ENCODE measurements at regions not wholly inside any gene's neighbourhood (a gene's known extent, or its start where the extent isn't known, plus 50 kb on each side); places are given as distances from the start of the nearest gene placed in this dataset.

DNA sequence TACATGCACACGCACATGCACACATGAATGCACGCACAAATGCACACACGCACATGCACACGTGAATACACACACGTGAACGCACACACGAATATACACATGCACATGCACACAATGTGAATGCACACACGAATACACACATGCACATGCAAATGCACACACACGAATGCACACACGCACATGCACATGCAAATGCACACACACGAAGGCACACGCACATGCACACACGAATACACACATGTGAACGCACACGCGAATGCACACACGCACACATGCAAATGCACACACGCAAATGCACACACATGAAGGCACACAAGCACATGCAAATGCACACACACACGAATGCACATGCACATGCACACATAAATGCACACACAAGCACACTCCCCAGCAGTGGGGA is 68.6 kb upstream of the GPC1 start:
- TF ChIP-seq, protein P1, sequence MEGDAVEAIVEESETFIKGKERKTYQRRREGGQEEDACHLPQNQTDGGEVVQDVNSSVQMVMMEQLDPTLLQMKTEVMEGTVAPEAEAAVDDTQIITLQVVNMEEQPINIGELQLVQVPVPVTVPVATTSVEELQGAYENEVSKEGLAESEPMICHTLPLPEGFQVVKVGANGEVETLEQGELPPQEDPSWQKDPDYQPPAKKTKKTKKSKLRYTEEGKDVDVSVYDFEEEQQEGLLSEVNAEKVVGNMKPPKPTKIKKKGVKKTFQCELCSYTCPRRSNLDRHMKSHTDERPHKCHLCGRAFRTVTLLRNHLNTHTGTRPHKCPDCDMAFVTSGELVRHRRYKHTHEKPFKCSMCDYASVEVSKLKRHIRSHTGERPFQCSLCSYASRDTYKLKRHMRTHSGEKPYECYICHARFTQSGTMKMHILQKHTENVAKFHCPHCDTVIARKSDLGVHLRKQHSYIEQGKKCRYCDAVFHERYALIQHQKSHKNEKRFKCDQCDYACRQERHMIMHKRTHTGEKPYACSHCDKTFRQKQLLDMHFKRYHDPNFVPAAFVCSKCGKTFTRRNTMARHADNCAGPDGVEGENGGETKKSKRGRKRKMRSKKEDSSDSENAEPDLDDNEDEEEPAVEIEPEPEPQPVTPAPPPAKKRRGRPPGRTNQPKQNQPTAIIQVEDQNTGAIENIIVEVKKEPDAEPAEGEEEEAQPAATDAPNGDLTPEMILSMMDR (IDR thresholded peaks at IDR 0.05; ENCODE audit: low read depth, low read length, missing control alignments) = no peak

GRCh38 chr2:240367721-240368120 is 67.7 kb upstream of the GPC1 start:
- no peak overlapping the region for H3K4me3 ChIP-seq (replicated peaks; ENCODE audit: low read depth, low read length)
- TF ChIP-seq, protein P1 (IDR thresholded peaks at IDR 0.05; ENCODE audit: low read depth, low read length, missing control alignments) = no peak
- DNase-seq (ENCODE audit: extremely low read depth, low read depth) = no peak

More for the DNA sequence above, 68.6 kb upstream of the GPC1 start:
- no peak for DNase-seq (ENCODE audit: extremely low read depth, low read depth)
- H3K4me3 ChIP-seq (replicated peaks; ENCODE audit: low read depth, low read length) = no peak overlapping the region

DNA sequence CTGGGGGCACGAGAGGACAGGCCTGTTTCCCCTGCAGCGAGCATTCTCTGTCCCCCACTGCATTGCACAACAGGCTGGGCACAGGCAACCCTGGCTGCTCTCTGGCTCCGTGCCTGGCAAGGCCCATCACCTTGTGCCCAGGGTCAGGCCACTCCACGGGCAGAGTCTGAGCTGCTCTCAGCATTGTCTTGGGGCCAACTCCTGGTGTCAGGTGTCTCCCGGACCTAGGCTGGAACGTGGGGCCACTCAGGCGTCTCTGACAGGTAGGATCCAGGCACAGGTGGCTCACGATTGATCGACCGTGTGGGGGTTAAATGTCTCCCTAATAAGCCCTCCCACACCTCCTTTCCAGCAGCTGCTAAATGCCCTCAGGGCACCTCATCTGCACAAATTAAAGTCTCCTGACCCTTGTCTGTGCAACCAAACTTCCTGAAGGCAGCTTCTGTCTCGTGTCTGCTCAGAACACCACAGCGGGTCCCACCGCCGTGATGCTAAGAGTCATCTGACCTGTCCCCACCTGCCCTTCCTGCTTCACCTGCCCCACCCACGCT is 66.6 kb upstream of the GPC1 start:
- H3K4me3 ChIP-seq (replicated peaks; ENCODE audit: low read depth, low read length) = no peak overlapping the region
- DNase-seq (ENCODE audit: extremely low read depth, low read depth) = no peak
- TF ChIP-seq, protein P1 (IDR thresholded peaks at IDR 0.05; ENCODE audit: low read depth, low read length, missing control alignments) = no peak

GRCh38 chr2:240369335-240369734 is 66.1 kb upstream of the GPC1 start:
- no peak for DNase-seq (ENCODE audit: extremely low read depth, low read depth)
- TF ChIP-seq, protein P1 (IDR thresholded peaks at IDR 0.05; ENCODE audit: low read depth, low read length, missing control alignments) = no peak
- H3K4me3 ChIP-seq (replicated peaks; ENCODE audit: low read depth, low read length) = no peak overlapping the region

GRCh38 chr2:240369801-240370585 is 65.5 kb upstream of the GPC1 start:
- TF ChIP-seq, protein P1 (IDR thresholded peaks at IDR 0.05; ENCODE audit: low read depth, low read length, missing control alignments) = no peak
- H3K4me3 ChIP-seq (replicated peaks; ENCODE audit: low read depth, low read length) = no peak overlapping the region
- DNase-seq (ENCODE audit: extremely low read depth, low read depth) = peak; percentile 55

- no peak for DNase-seq (ENCODE audit: extremely low read depth, low read depth)
- no peak overlapping the region for H3K4me3 ChIP-seq (replicated peaks; ENCODE audit: low read depth, low read length)
- TF ChIP-seq, protein P1 (IDR thresholded peaks at IDR 0.05; ENCODE audit: low read depth, low read length, missing control alignments) = no peak
Measured at GRCh38 chr2:240371129-240372000, 64.1 kb upstream of the GPC1 start.
